DND-41 (cell line): ENCODE measurements at regions not wholly inside any gene's neighbourhood (a gene's known extent, or its start where the extent isn't known, plus 50 kb on each side); places are given as distances from the start of the nearest gene placed in this dataset.

Experiments used
- EZH2 ChIP-seq: IDR thresholded peaks from 3 replicates; pipeline ENCODE4 v1.6.1; 2012; ENCODE audit warnings: borderline replicate concordance, low read depth, mild to moderate bottlenecking, moderate library complexity, low read length, inconsistent platforms; ENCODE audit not compliant: severe bottlenecking
- TF ChIP-seq, protein P1 (sequence below): IDR thresholded peaks from 2 replicates; pipeline ENCODE4 v1.5.1; 2012; ENCODE audit warnings: borderline replicate concordance, low read length, moderate library complexity, mild to moderate bottlenecking; ENCODE audit not compliant: poor library complexity, severe bottlenecking; ENCODE audit errors: extremely low read depth

DNA sequence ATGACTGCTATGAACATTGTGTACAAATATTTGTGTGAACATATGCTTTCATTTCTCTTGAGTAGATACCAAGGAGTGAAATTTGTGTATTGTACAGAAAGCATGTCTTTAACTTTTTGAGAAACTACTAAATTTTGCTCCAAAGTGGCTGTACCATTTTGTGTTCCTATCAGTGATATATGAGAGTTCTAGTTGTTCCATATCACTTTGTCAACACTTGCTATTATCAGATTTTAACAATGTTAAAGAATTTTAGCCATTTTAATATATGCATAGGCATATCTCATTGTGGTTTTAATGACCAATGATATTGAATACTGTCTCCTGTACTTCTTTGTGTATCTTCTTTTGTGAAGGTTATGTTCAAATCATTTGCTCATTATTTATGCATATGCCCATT, 142.9 kb upstream of the NR3C1 start:
- TF ChIP-seq, protein P1, sequence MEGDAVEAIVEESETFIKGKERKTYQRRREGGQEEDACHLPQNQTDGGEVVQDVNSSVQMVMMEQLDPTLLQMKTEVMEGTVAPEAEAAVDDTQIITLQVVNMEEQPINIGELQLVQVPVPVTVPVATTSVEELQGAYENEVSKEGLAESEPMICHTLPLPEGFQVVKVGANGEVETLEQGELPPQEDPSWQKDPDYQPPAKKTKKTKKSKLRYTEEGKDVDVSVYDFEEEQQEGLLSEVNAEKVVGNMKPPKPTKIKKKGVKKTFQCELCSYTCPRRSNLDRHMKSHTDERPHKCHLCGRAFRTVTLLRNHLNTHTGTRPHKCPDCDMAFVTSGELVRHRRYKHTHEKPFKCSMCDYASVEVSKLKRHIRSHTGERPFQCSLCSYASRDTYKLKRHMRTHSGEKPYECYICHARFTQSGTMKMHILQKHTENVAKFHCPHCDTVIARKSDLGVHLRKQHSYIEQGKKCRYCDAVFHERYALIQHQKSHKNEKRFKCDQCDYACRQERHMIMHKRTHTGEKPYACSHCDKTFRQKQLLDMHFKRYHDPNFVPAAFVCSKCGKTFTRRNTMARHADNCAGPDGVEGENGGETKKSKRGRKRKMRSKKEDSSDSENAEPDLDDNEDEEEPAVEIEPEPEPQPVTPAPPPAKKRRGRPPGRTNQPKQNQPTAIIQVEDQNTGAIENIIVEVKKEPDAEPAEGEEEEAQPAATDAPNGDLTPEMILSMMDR: no peak
- TF ChIP-seq EZH2: no peak
